ENCODE measurements at regions not wholly inside any gene's neighbourhood (a gene's known extent, or its start where the extent isn't known, plus 50 kb on each side); places are given as distances from the start of the nearest gene placed in this dataset.

DNA sequence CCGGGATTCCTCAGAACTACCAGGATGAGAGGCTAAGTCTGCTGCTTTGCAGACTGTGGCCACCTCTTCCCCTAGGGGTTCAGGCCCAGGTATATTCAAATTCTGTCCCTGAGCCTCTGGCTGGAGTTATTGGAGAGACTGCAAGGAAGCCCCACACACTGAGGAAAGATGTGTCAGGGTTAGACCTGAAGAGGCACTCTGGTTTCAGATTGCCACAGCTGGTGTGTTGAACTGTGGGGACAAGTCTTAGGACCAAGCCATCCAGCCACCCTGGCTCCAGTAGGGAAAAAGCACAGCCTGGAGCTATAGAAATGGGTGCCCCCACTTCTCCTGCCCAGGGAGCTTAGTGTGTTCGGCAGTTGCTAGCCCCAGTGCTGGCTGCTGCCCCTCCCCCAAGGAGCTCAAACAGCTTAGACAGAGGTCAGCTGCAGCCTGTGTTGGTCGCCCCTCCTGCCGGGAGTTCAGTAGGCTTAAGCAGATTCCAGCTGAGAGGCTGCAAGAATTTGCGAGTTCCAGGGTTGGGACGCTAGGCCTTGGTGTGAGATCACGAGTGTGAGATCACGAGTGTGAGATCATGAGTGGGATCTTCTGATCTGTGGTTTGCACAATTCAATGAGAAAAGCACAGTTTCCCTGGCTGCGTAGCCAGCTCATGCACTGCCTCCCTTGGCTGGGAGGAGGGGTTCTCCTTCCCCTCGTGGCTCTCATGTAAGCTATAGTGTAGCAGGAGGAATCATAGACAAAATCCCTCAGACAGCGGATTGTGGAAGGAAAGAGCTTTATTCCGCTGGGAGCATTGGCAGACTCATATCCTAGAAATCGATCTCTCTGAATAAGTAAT lies 552.1 kb upstream of the CHORDC1 start:
- Histone ChIP-seq H3K4me3 (replicated peaks in 1 of 3; ENCODE audit: insufficient read depth in 1 of 3, low read depth in 1 of 3, low read length in 3 of 3) (no peak overlapping the region), H2AFZ (ENCODE audit: low read depth, low read length) (no peak overlapping the region), H3K27me3 (ENCODE audit: control insufficient read depth in 2 of 2, insufficient read depth in 2 of 2, low read length in 2 of 2) (no peaks in the 10 kb centered on the region), H3K36me3 (ENCODE audit: control insufficient read depth in 2 of 2, extremely low read depth in 1 of 2, insufficient read depth in 2 of 2, low read length in 2 of 2) (no peaks in the 10 kb centered on the region), H3K79me2 (ENCODE audit: control insufficient read depth, insufficient read depth, low read length) (no peaks in the 10 kb centered on the region), H3K9ac (replicated peaks; ENCODE audit: extremely low read depth, insufficient read depth, low read length) (no peak overlapping the region), H3K27ac (ENCODE audit: insufficient read depth, low read depth, low read length) (no peak overlapping the region), H4K20me1 (replicated peaks; ENCODE audit: control insufficient read depth, extremely low read depth, insufficient read depth, low read length) (no peaks in the 10 kb centered on the region), H3K9me1 (replicated peaks; ENCODE audit: control insufficient read depth, extremely low read depth, insufficient read depth, low read length) (no peaks in the 10 kb centered on the region), H3K4me2 (ENCODE audit: insufficient read depth, low read length) (no peak overlapping the region), H3K9me3 (replicated peaks; ENCODE audit: control insufficient read depth, insufficient read depth, low read length) (peaks cover 2% of the 10 kb centered on the region), H3K4me1 (ENCODE audit: control insufficient read depth, extremely low read depth, insufficient read depth, low read length) (no peaks in the 10 kb centered on the region)
- dilution Hi-C loops (cut with MboI; ENCODE audit: extremely low pct_ligation_motif_present, low sequenced_read_pairs) (no loop called here), intact Hi-C loops (cut with micrococcal nuclease) (no loop called here)
- BruUV-seq (replicated peaks) = no TSS peak
- TF ChIP-seq JUN (IDR thresholded peaks at IDR 0.05; ENCODE audit: borderline replicate concordance, insufficient read depth, insufficient read length, low read depth) (no peak), MYC (IDR thresholded peaks at IDR 0.05; ENCODE audit: low read depth, low read length) (no peak), FOS (IDR thresholded peaks at IDR 0.05; ENCODE audit: borderline replicate concordance, insufficient read depth, low read length) (no peak), EZH2 (IDR thresholded peaks at IDR 0.05; ENCODE audit: borderline replicate concordance, low read depth, low read length, severe bottlenecking) (no peak), POLR2AphosphoS5 (IDR thresholded peaks at IDR 0.05; ENCODE audit: insufficient read depth, low read depth, low read length) (no peak), GATA2 (IDR thresholded peaks at IDR 0.05; ENCODE audit: insufficient read depth, insufficient read length, low read depth, low read length) (no peak), POLR2A (IDR thresholded peaks at IDR 0.05; ENCODE audit: low read depth, low read length) (no peak)
- TF ChIP-seq, protein P1, sequence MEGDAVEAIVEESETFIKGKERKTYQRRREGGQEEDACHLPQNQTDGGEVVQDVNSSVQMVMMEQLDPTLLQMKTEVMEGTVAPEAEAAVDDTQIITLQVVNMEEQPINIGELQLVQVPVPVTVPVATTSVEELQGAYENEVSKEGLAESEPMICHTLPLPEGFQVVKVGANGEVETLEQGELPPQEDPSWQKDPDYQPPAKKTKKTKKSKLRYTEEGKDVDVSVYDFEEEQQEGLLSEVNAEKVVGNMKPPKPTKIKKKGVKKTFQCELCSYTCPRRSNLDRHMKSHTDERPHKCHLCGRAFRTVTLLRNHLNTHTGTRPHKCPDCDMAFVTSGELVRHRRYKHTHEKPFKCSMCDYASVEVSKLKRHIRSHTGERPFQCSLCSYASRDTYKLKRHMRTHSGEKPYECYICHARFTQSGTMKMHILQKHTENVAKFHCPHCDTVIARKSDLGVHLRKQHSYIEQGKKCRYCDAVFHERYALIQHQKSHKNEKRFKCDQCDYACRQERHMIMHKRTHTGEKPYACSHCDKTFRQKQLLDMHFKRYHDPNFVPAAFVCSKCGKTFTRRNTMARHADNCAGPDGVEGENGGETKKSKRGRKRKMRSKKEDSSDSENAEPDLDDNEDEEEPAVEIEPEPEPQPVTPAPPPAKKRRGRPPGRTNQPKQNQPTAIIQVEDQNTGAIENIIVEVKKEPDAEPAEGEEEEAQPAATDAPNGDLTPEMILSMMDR (IDR thresholded peaks at IDR 0.05; ENCODE audit: extremely low read depth in 1 of 2, insufficient read depth in 1 of 2, low read depth in 1 of 2, low read length in 2 of 2) = no peak
- TF ChIP-seq, protein P2, sequence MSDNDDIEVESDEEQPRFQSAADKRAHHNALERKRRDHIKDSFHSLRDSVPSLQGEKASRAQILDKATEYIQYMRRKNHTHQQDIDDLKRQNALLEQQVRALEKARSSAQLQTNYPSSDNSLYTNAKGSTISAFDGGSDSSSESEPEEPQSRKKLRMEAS (IDR thresholded peaks at IDR 0.05; ENCODE audit: insufficient read depth, insufficient read length) = no peak
- POLR2A ChIA-PET = no interaction called here
- CTCF ChIA-PET = interaction anchor here (1.5 kb wide), 1 partner anchor 9 kb away, joined by 3 read pairs; no protein-coding TSS in a partner anchor
- DNase-seq (ENCODE audit: low read depth, low spot score) (no peak), FAIRE-seq (no peak)

All from endothelial cell of umbilical vein (primary cell).